ENCODE measurements at regions not wholly inside any gene's neighbourhood (a gene's known extent, or its start where the extent isn't known, plus 50 kb on each side); places are given as distances from the start of the nearest gene placed in this dataset.
"Not testable (repeated sequence)": the region's sequence is repeated elsewhere in the genome, so short reads cannot be mapped to it uniquely, and the experiment has no call there.

- no peak for DNase-seq (ENCODE audit: low read depth)
Observed at GRCh38 chr11:130550984-130551383, 102.5 kb downstream of the ADAMTS15 start.

DNA sequence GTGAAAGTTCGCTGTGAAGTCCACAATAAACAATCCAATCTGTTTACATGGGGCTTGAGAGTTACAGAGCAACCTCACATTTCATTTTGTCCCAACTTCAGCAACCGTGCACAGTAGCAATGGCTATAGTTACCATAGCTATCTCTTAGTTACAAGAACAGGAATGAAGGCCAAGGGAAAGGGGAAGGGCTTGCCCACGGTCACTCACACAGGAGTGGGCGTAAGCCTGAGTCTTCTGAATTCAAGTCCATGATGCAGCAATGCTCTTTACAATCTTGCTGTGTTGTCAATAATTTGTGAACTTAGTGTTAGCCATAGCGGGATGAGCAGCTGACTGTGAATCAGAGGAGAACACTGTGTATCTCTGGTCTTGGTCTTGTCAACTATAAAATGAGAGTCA, 102.9 kb downstream of the ADAMTS15 start:
- DNase-seq (ENCODE audit: low read depth) = no peak

- no peak for DNase-seq (ENCODE audit: low read depth)
Observed at GRCh38 chr11:130553306-130553705, 104.9 kb downstream of the ADAMTS15 start.

DNA sequence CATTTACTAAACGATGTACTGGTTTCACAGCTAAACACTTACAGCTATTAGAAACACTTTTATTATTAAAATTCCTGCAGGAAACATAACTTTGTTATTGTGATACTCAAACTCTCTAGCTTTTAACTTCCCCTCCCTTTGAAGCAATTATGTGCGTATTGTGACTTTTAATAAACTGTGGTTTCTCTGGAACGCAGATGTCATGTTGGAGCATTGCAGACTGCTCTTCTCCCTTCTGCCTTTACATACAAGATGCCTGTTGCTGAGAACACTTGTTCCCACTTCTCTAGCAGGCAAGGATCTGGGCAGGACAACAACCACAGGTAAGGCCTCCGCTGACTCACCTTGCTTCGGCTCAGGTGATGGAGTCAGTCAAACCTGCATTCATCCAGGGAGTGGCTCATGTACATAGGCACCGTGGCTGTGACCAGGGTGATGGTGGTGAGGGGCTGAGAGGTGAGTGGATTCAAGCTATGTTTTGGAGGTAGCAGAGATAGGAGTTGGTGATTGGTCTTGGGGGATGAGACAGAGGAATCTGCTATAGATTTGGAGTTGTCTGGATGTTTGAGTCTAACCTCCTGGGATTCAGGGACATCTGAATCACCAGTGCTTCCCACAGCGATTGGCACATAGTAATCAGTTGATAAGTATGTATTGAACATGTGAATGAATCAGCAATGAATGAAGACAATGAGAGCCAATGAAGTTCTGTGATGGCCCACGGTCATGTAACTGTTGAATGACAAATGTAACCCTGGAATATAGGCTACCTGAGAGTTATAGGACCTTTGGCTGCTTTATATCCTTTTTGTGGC, 106.0 kb downstream of the ADAMTS15 start:
- DNase-seq (ENCODE audit: low read depth) = no peak

DNA sequence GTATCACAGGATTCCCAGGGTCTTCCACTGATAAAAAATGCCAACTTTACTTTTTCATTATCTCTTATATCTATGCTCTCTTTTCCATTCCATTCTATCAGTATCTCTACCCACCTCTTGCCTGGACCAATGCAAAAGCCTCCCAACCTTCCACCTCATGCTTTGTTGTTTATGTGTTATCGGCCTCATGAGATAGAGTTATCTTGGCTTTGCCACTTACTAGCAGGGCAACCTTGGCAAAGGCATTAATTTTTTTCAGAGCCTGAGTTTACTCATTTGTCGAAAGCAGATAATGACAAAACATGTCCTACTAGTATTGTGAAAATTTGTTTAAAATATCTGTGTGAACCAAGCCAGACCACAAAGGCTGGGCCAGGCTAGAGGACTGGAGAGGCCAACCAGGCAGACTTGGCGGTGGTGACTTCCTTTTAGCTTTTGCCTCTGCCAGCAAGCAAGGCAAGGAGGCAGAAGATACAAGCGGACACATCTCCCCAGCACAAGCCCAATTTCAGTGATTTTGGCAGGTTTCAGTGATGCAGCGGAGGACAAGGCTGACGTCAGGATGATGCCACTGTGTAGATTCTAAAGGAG, 106.9 kb downstream of the ADAMTS15 start:
- DNase-seq (ENCODE audit: low read depth) = no peak

DNA sequence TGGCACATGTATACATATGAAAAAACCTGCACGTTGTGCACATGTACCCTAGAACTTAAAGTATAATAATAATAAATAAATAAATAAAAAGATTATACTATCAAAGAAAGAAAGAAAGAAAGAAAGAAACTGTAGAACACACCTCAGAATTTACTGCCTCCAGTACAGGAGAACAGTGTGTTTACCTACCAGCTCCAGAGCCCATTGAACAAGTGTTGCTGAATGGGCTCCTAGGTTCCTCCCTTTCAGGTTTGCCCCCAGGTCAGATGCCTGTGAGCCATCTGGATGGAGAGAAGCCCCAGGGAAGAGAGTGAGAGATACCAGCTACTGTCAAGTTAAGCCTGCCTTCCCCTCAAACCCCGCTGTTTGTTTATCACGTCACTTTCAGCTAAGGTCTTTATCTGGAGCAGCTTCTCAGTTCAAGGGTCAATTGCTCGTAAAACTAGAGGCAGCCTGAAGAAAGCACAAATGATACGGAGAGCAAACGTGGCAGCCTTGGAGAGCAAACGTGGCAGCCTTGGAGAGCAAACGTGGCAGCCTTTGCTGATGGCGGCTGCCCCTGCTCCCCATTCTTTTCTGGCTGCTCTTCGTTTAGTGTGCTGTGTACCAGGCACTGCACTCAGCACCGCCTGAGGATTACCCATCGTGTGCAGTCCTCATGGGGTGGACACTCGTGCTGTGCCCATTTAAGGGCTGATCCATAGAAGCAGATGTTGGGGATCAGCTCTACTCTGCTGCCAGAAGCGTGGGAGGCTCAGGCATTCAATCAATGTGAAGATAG, 111.7 kb downstream of the ADAMTS15 start:
- no peak for DNase-seq (ENCODE audit: low read depth)

DNA sequence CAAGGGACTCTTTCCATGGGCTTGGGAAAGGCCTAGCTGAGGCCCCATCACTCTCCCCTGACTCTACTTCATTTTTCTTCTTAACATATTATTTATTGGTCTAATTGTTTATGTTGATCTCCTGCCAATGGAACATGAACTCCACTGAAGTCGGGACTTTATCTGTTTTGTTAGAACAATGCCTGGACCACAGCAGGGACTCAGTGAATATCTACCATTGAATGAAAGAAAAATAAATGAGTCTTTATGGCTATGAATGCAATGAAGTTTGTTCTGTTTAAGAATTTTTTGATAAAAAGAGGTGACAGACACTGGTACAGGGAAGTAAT, 112.3 kb downstream of the ADAMTS15 start:
- no peak for DNase-seq (ENCODE audit: low read depth)

DNA sequence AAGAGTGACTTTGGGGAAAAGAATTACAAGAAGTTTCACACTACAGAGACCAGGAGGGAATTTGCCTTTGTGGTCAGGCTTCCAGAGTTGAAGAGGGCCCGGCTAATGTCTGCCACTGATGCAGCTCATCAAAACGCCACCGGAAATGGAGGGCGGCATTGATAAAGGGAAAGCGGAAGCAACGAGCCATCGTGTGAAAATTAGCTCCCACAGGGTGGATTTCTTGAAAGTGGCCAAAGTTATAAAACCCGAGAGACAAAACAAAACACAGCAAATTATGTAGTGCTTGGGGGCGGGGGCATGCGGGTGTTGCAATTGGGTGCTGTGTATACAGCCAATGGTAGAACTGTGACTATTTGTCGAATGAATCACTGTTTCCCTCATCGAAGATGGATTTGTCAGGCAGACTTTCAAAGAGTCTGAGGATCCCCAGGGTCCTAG, 113.0 kb downstream of the ADAMTS15 start:
- DNase-seq (ENCODE audit: low read depth) = no peak

- no peak for DNase-seq (ENCODE audit: low read depth)
Observed at GRCh38 chr11:130562549-130562948, 114.1 kb downstream of the ADAMTS15 start.

GRCh38 chr11:130566360-130566759, 117.9 kb downstream of the ADAMTS15 start:
- not testable (repeated sequence) for DNase-seq (ENCODE audit: low read depth)

DNA sequence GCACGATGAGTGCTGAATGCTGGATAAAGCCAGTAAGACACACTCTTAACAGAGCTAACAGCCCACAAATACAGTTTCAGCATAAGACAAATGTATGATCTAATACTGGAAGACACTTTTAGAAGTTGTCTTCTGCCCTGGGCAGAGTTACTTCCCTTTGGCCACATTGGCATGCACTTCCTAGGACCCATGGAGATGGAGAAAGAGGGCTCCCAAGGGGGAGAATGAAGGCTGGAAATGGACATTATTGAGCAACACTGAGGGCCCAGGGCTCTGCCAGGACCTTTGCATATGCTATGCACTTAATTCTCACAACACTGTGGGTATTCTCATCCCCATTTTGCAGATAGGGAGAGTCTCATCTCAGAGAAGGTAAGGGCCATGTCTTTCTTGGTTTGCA, 123.1 kb downstream of the ADAMTS15 start:
- DNase-seq (ENCODE audit: low read depth) = no peak

GRCh38 chr11:130571947-130572584, 123.6 kb downstream of the ADAMTS15 start:
- no peak for DNase-seq (ENCODE audit: low read depth)

- no peak for DNase-seq (ENCODE audit: low read depth)
Observed at GRCh38 chr11:130573767-130574166, 125.3 kb downstream of the ADAMTS15 start.

GRCh38 chr11:130574740-130575139, 126.3 kb downstream of the ADAMTS15 start:
- no peak for DNase-seq (ENCODE audit: low read depth)

- no peak for DNase-seq (ENCODE audit: low read depth)
Observed at GRCh38 chr11:130576146-130576545, 127.7 kb downstream of the ADAMTS15 start.

DNA sequence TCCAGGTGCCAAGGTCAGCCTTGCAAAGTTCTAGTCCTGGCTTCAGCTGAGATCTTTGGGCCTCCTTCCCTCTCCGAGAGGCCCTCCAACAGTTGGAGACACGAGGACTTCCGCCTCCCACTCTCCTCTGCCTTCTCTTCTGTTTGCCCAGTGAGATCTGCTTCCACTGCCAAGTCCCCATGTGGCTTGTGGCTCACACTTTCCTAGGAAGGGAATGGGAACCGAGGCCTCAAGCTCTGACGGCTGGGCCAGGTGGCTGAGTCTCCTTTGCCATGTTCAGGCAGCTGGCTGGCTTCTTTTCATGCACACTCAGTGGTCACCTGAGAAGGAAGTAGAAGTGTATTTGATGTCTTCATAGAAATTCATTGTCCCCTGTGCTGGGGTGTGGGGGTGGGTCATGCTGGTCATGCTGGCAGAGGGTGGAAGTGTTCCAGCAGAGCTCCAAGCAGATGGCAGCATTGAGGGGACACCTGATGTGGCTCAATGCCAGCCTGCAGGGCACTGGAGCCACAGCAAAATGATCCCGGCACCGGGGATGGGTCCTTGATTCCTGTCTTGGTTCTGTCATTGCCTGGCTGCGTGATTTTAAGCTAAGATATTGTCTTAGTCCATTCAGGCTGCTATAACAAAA, 130.4 kb downstream of the ADAMTS15 start:
- no peak for DNase-seq (ENCODE audit: low read depth)

DNA sequence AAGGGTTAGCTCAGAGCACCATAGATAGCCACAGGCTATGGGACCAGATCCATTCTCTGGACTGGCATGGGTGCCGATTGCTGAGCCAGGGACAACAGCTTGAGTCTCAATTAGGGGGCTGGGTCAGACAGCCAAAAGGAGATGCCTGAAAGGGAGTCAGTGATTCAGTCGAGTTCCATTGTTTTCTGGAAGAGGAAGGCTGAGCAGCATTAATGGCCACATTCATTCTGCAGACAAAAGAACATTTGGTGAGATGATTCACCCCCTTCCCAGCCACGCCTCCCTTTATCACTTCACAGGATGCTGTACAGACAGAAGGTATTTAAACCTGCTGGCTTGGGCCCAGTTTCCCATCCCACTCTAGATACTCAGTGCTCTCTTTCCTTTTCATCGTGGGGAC, 131.9 kb downstream of the ADAMTS15 start:
- DNase-seq (ENCODE audit: low read depth) = peak; percentile 97

DNA sequence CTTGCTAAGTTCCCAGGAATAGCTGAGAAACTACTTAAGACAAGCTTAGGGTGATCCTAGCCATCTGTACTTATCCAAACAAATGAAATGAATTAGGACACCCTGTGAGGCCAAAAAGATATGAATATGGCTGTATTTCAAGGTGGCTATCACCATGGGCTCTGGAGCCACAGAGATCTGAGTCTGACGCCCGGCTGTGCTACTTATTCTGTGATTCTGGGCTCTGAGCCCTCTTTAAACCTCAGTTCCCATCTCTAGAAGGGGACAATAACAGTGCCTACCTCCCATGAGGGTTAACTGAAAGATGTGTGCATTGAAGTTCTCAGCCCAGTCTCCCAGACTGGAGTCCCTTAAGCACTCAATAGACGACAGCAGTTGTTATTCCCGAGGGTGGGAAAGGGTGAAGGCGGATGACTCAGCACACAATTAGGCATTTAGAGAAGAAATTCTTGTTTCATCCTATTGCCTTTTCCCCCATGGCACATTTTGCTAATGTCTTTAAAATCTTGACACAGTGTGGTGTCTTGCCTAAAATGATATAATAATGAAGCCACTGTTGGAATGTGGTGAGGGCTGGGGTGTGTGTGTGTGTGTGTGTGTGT, 132.5 kb downstream of the ADAMTS15 start:
- peak; percentile 72 for DNase-seq (ENCODE audit: low read depth)

GRCh38 chr11:130581646-130582045, 133.2 kb downstream of the ADAMTS15 start:
- no peak for DNase-seq (ENCODE audit: low read depth)

GRCh38 chr11:130582176-130582575, 133.7 kb downstream of the ADAMTS15 start:
- no peak for DNase-seq (ENCODE audit: low read depth)

DNA sequence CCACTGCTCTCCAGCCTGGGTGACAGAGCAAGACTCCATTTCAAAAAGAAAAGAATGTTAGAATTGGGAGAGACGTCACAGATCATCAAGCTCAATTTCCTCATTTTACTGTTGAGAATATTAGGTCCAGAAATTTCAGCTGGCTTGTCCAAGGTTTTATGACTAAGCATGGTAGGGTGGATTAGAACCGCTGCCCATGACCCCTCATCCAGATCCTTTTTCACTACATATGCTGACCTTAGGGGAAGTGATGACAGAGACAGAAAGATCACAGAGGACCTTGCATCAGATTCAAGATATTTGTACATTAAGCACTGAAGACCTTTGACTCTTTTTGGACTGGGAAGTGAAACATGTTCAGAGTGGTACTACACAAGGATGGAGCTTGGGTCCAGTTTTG, 134.5 kb downstream of the ADAMTS15 start:
- DNase-seq (ENCODE audit: low read depth) = no peak

Data from HT1080 (cell line).